ENCODE measurements at regions not wholly inside any gene's neighbourhood (a gene's known extent, or its start where the extent isn't known, plus 50 kb on each side); places are given as distances from the start of the nearest gene placed in this dataset.

DNA sequence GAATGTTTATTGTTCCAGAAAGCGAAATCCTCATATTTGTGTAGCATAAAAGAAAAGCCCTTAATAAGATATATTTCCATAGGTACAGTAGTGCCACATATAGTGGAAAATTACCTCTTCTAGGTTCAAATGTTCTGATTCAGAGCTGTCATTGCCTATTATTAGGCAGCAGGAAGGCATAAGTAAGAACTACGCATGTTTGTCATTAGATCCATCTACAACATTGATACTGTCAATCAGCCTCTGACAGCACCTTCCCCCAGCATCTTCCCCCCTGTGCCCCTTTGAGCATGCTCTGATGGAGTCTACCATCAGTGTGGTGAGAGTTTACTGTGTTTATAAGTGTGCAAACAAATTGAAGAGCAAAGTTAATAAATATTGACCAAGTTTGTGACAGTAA is 816.1 kb downstream of the TLE4 start:
- FAIRE-seq (no peak), DNase-seq (ENCODE audit: extremely low read depth in 1 of 4, low spot score in 3 of 4) (no peak), ATAC-seq (no peak)
- H3K27ac ChIP-seq (ENCODE audit: extremely low read depth, low read depth, low read length), result no peak overlapping the region
- ChIA-PET POLR2A (no interaction called here), CTCF (ENCODE audit: low intra/inter-chr PET ratio) (no interaction called here)
- TF ChIP-seq ZNF197 (CRISPR knock-in tag; IDR thresholded peaks at IDR 0.05; ENCODE audit: low read depth), result no peak
- TF ChIP-seq NKRF (IDR thresholded peaks at IDR 0.05; ENCODE audit: borderline replicate concordance), result no peak
- TF ChIP-seq MED1 (CRISPR knock-in tag; IDR thresholded peaks at IDR 0.05; ENCODE audit: borderline replicate concordance), result no peak
- TF ChIP-seq ZNF445 (CRISPR knock-in tag; IDR thresholded peaks at IDR 0.05; ENCODE audit: low read depth), result no peak
- no peak for TF ChIP-seq MYNN (IDR thresholded peaks at IDR 0.05)
- no peak for TF ChIP-seq MYNN (CRISPR knock-in tag; IDR thresholded peaks at IDR 0.05)
- H3K79me2 ChIP-seq (ENCODE audit: control insufficient read depth, insufficient read depth, low read length), result no peaks in the 10 kb centered on the region
- BruUV-seq (replicated peaks), result no TSS peak
- H3K36me3 ChIP-seq (ENCODE audit: control insufficient read depth, insufficient read depth, low read length), result no peaks in the 10 kb centered on the region
- no peaks in the 10 kb centered on the region for H3K27me3 ChIP-seq (ENCODE audit: control insufficient read depth in 2 of 2, insufficient read depth in 2 of 2, low read length in 2 of 2)
- intact Hi-C loops (cut with micrococcal nuclease) (no loop called here), in situ Hi-C loops (cut with MboI) (no loop called here)
- H3K4me2 ChIP-seq (ENCODE audit: insufficient read depth, low read length), result no peak overlapping the region
- H3K4me3 ChIP-seq, result no peak overlapping the region
- 0% methylated on average over 2 of the region's 2 CpGs for WGBS (ENCODE audit: insufficient coverage, low coverage, missing lambda C conversion rate)
- no peaks in the 10 kb centered on the region for H4K20me1 ChIP-seq (replicated peaks; ENCODE audit: control insufficient read depth, insufficient read depth, low read length)
- no peaks in the 10 kb centered on the region for H3K9me1 ChIP-seq (ENCODE audit: control insufficient read depth, insufficient read depth, low read length)
- H2AFZ ChIP-seq (ENCODE audit: low read depth, low read length), result no peak overlapping the region
- no peak overlapping the region for H3K9ac ChIP-seq (ENCODE audit: insufficient read depth in 1 of 2, low read depth in 2 of 2, low read length in 2 of 2)
- no peaks in the 10 kb centered on the region for H3K9me3 ChIP-seq (replicated peaks; ENCODE audit: control insufficient read depth, insufficient read depth, low read depth, low read length)
- no peaks in the 10 kb centered on the region for H3K4me1 ChIP-seq (replicated peaks in 1 of 2; ENCODE audit: control insufficient read depth in 2 of 2, insufficient read depth in 2 of 2, low read length in 2 of 2)
